Heart right ventricle (tissue), 16 donors: ENCODE measurements at regions not wholly inside any gene's neighbourhood (a gene's known extent, or its start where the extent isn't known, plus 50 kb on each side); places are given as distances from the start of the nearest gene placed in this dataset.

Experiments
- ATAC-seq, 8 donors: fragments of 200-7000 bp; cut with Tn5 transposase; one replicate each; pipeline ENCODE4 v1.9.1; 2020; ENCODE audit warnings: mild to moderate bottlenecking in 8 of 8, moderate library complexity in 8 of 8, moderate number of reproducible peaks in 1 of 8
- DNase-seq, 2 donors: peaks; one replicate each; pipeline ENCODE4 v3.0.0-alpha.2; 2020
- H3K27ac ChIP-seq, 10 donors: fragments of 200-600 bp; sonication (generic) in 2 of 10; one replicate each; pipeline versions ENCODE4 v1.5.0 to v1.8.0; 2020 to 2022; ENCODE audit warnings: mild to moderate bottlenecking in 3 of 10
- H3K27me3 ChIP-seq, 7 donors: fragments of 200-600 bp; one replicate each; pipeline ENCODE4 v1.8.0; 2021 to 2022; ENCODE audit warnings: mild to moderate bottlenecking in 2 of 7
- H3K36me3 ChIP-seq, 9 donors: fragments of 200-600 bp; sonication (generic) in 1 of 9; one replicate each; pipeline versions ENCODE4 v1.5.0 to v1.8.0; 2020 to 2022; ENCODE audit warnings: mild to moderate bottlenecking in 2 of 9
- H3K4me1 ChIP-seq, 9 donors: fragments of 200-600 bp; sonication (generic) in 1 of 9; one replicate each; pipeline versions ENCODE4 v1.5.0 to v1.8.0; 2020 to 2022; ENCODE audit warnings: mild to moderate bottlenecking in 4 of 9
- H3K4me3 ChIP-seq, 10 donors: fragments of 200-600 bp; sonication (generic) in 2 of 10; one replicate each; pipeline versions ENCODE4 v1.5.0 to v1.8.0; 2020 to 2022; ENCODE audit warnings: mild to moderate bottlenecking in 7 of 10, moderate library complexity in 2 of 10
- H3K9me3 ChIP-seq, 11 donors: fragments of 200-600 bp in 10 of 11; sonication (generic) in 2 of 11; one replicate each; pipeline versions ENCODE4 v1.5.0 to v1.8.0; 2013 to 2022; ENCODE audit warnings: mild to moderate bottlenecking in 2 of 11, control low read depth in 1 of 11, moderate library complexity in 1 of 11
- CTCF ChIP-seq, 9 donors: fragments of 200-600 bp; sonication (generic) in 2 of 9; IDR thresholded peaks; one replicate each; pipeline versions ENCODE4 v1.5.0 to v1.8.0; 2021 to 2022; ENCODE audit warnings: antibody characterized with exemption in 9 of 9, mild to moderate bottlenecking in 5 of 9, moderate library complexity in 1 of 9
- WGBS, 2 donors: extraction: QIAGEN DNeasy Blood & Tissue Kit; methylation state at CpG; one replicate each; pipeline ENCODE4 v1.1.7; 2013; ENCODE audit warnings: inconsistent platforms in 1 of 2; 5-methylcytosine and 5-hydroxymethylcytosine counted together
- intact Hi-C, 10 donors: fragments of 100-400 bp; cut with DNase I; formaldehyde crosslinking; loops; one replicate each; pipeline versions ENCODE4 v1.11.1 to v1.14.2; 2022
- donor health status: Arrhythmogenic right ventricular cardiomyopathy.
- donor health status: ischemic (EF 13 %, LVEDD 7.1; RV severe dilation, severe dysfunction).
- donor health status: healthy with polysubstance abuse.
- donor health status: DM: no; HTN: yes; CAD: no.
- donor health status: DM: no; HTN: no; CAD: no.
- donor health status: ischemic (EF 25% LVEDD 6.9; RV normal size, moderate dysfunction).
- donor health status: ischemic (EF 25% LVEDD 5.7; RV mildly dilated, moderate dysfunction).
- donor health status: healthy.
- donor health status: DM: yes; HTN: yes; CAD: no.
- donor health status: Ischemic cardiomyopathy.
- donor health status: ischemic (EF 35%, LVEDD 5.7; RV mildly dilated, moderate dysfunction).
- donor health status: nonischemic (EF 11% LVEDD 7.7; RV severe dilation, severe dysfunction).
- donor health status: DM: yes; HTN: yes; CAD: no.
- donor health status: PGD.
- donor health status: ischemic (EF 29% LVEDD 5.4; RV normal size, mild dysfunction).
- donor health status: nonischemic (EF 23%, LVEDD 6.1; RV moderate dilation, normal function).

- no peak for ATAC-seq
- H3K27ac ChIP-seq = no peak overlapping the region
- TF ChIP-seq CTCF (IDR thresholded peaks at IDR 0.05) = no peak
- intact Hi-C loops = no loop called here
- no peak overlapping the region for H3K4me3 ChIP-seq
- 89% methylated on average over 5 of the region's 5 CpGs for WGBS, 2 donors
- H3K9me3 ChIP-seq = no peaks in the 10 kb centered on the region
- peaks cover 0 to 4% (median 0%) of the 10 kb centered on the region in 9 donors for H3K4me1 ChIP-seq
- no peaks in the 10 kb centered on the region for H3K36me3 ChIP-seq
- no peaks in the 10 kb centered on the region for H3K27me3 ChIP-seq
- DNase-seq = no peak
Measured at GRCh38 chr4:108397850-108398249, 222.5 kb upstream of the RPL34 start.

GRCh38 chr4:108396900-108397497 lies 223.4 kb upstream of the RPL34 start:
- WGBS, 2 donors = 69 to 76% methylated on average over 2 of the region's 2 CpGs

DNA sequence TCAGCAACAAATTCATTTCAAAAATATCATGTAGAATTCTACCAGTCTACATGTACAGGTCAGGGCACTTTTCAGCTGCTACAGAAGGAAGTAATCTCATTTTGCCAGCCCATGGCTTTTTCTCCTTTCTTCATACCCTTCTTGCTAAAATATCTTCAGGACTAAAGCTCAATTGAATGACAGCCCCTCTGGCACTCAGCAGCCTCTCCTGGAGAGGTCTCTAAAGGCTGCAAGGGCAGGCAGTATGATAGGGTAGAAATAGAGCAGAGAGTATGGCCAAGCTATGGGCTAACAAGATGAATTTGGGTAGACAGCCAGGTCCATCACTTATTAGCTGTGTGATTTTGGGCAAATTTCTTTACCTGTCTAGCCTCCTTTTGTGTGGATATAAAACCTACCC lies 224.6 kb upstream of the RPL34 start:
- intact Hi-C loops = no loop called here

More at GRCh38 chr4:108396900-108397497, 223.4 kb upstream of the RPL34 start:
- no peaks in the 10 kb centered on the region for H3K36me3 ChIP-seq
- H3K4me1 ChIP-seq = peaks cover 0 to 4% (median 0%) of the 10 kb centered on the region in 9 donors
- no peak for TF ChIP-seq CTCF (IDR thresholded peaks at IDR 0.05)
- DNase-seq (no peak), ATAC-seq (no peak)
- H3K27ac ChIP-seq = no peak overlapping the region
- H3K9me3 ChIP-seq = no peaks in the 10 kb centered on the region
- no peaks in the 10 kb centered on the region for H3K27me3 ChIP-seq
- no peak overlapping the region for H3K4me3 ChIP-seq
- intact Hi-C loops = no loop called here

DNA sequence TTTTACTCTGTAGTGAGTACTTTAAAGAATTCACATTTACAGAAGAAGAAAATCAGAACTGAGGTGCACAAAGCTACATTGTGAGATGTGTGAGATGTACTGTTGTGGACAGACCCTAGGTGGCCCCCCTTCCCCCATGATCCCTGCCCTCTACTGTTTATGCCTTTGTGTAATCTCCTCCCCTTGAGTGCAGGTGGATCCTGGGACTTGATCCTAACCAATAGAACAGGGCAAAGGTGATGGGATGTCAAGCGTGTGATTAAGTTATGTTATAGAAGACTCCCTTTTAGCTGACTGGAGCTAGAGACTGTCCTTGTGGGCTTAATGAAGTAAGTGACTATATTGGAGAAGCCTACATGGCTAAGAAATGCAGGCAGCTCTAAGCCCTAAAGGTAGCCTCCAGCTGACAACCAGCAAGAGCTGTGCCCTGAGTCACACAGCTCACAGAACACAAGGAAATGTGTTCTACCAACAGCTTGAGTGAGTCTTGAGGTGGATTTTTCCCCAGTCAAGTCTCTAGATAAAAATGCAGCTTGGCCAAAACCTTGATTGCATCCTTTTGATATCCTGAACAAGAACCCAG lies 225.2 kb upstream of the LEF1 start:
- no peak overlapping the region for H3K27ac ChIP-seq
- H3K36me3 ChIP-seq = no peaks in the 10 kb centered on the region
- H3K4me3 ChIP-seq = no peak overlapping the region
- peaks cover 0 to 4% (median 0%) of the 10 kb centered on the region in 9 donors for H3K4me1 ChIP-seq
- no peak for DNase-seq
- no peaks in the 10 kb centered on the region for H3K27me3 ChIP-seq
- H3K9me3 ChIP-seq = no peaks in the 10 kb centered on the region
- intact Hi-C loops = no loop called here
- no peak for TF ChIP-seq CTCF (IDR thresholded peaks at IDR 0.05)
- ATAC-seq = no peak
- WGBS, 2 donors = 82 to 94% methylated on average over 1 of the region's 1 CpG

More for the DNA sequence above, 224.6 kb upstream of the RPL34 start:
- ATAC-seq (no peak), DNase-seq (no peak)
- no peaks in the 10 kb centered on the region for H3K9me3 ChIP-seq
- no peak overlapping the region for H3K27ac ChIP-seq
- no peak for TF ChIP-seq CTCF (IDR thresholded peaks at IDR 0.05)
- peaks cover 0 to 4% (median 0%) of the 10 kb centered on the region in 9 donors for H3K4me1 ChIP-seq
- H3K36me3 ChIP-seq = no peaks in the 10 kb centered on the region
- H3K4me3 ChIP-seq = no peak overlapping the region
- no peaks in the 10 kb centered on the region for H3K27me3 ChIP-seq
